ENCODE measurements at regions not wholly inside any gene's neighbourhood (a gene's known extent, or its start where the extent isn't known, plus 50 kb on each side); places are given as distances from the start of the nearest gene placed in this dataset.
"Not testable (repeated sequence)": the region's sequence is repeated elsewhere in the genome, so short reads cannot be mapped to it uniquely, and the experiment has no call there.

- no peak for DNase-seq
- TF ChIP-seq CTCF (IDR thresholded peaks at IDR 0.05; ENCODE audit: low read depth, low read length), result no peak
- H3K36me3 ChIP-seq, result no peaks in the 10 kb centered on the region
- no peaks in the 10 kb centered on the region for H3K9me3 ChIP-seq
- H3K4me3 ChIP-seq (ENCODE audit: low read depth, low read length), result no peak overlapping the region
- H3K27me3 ChIP-seq, result no peaks in the 10 kb centered on the region
- no peaks in the 10 kb centered on the region for H3K4me1 ChIP-seq
These were observed 1159.3 kb upstream of the PRR20A start for GRCh38 chr13:55981381-55981780.

- H3K27me3 ChIP-seq; H3K9me3 ChIP-seq; DNase-seq; H3K4me1 ChIP-seq; H3K4me3 ChIP-seq (ENCODE audit: low read depth, low read length); H3K36me3 ChIP-seq: not testable (repeated sequence)
These were observed 1156.7 kb upstream of the PRR20A start for GRCh38 chr13:55984026-55984425.

GRCh38 chr13:55990631-55991030 lies 1150.1 kb upstream of the PRR20A start:
- H3K4me3 ChIP-seq (ENCODE audit: low read depth, low read length), result no peak overlapping the region
- H3K9me3 ChIP-seq, result no peaks in the 10 kb centered on the region
- no peak for TF ChIP-seq CTCF (IDR thresholded peaks at IDR 0.05; ENCODE audit: low read depth, low read length)
- H3K4me1 ChIP-seq, result no peaks in the 10 kb centered on the region
- DNase-seq, result no peak
- no peaks in the 10 kb centered on the region for H3K27me3 ChIP-seq
- no peaks in the 10 kb centered on the region for H3K36me3 ChIP-seq

- Histone ChIP-seq H3K27me3 (no peaks in the 10 kb centered on the region), H3K4me3 (ENCODE audit: low read depth, low read length) (no peak overlapping the region), H3K36me3 (no peaks in the 10 kb centered on the region), H3K9me3 (no peaks in the 10 kb centered on the region), H3K4me1 (no peaks in the 10 kb centered on the region)
- DNase-seq, result no peak
- TF ChIP-seq CTCF (IDR thresholded peaks at IDR 0.05; ENCODE audit: low read depth, low read length), result no peak
These were observed 1149.1 kb upstream of the PRR20A start for GRCh38 chr13:55991666-55992065.

GRCh38 chr13:55992145-55992544 lies 1148.6 kb upstream of the PRR20A start:
- Histone ChIP-seq H3K4me1 (no peaks in the 10 kb centered on the region), H3K27me3 (no peaks in the 10 kb centered on the region), H3K36me3 (no peaks in the 10 kb centered on the region), H3K4me3 (ENCODE audit: low read depth, low read length) (no peak overlapping the region), H3K9me3 (no peaks in the 10 kb centered on the region)
- TF ChIP-seq CTCF (IDR thresholded peaks at IDR 0.05; ENCODE audit: low read depth, low read length), result no peak
- no peak for DNase-seq

- Histone ChIP-seq H3K36me3 (no peaks in the 10 kb centered on the region), H3K9me3 (no peaks in the 10 kb centered on the region), H3K4me3 (ENCODE audit: low read depth, low read length) (no peak overlapping the region), H3K4me1 (no peaks in the 10 kb centered on the region), H3K27me3 (no peaks in the 10 kb centered on the region)
- peak; percentile 54 for DNase-seq
- peak; percentile 63 for TF ChIP-seq CTCF (IDR thresholded peaks at IDR 0.05; ENCODE audit: low read depth, low read length)
These were observed 1141.0 kb upstream of the PRR20A start for GRCh38 chr13:55999709-56000108.

GRCh38 chr13:56009418-56009817 lies 1131.3 kb upstream of the PRR20A start:
- H3K4me3 ChIP-seq (ENCODE audit: low read depth, low read length), result no peak overlapping the region
- H3K36me3 ChIP-seq, result no peaks in the 10 kb centered on the region
- H3K4me1 ChIP-seq, result no peaks in the 10 kb centered on the region; the same call in 1 of the 2 replicates
- H3K9me3 ChIP-seq, result no peaks in the 10 kb centered on the region
- TF ChIP-seq CTCF (IDR thresholded peaks at IDR 0.05; ENCODE audit: low read depth, low read length), result no peak
- no peak for DNase-seq
- H3K27me3 ChIP-seq, result no peaks in the 10 kb centered on the region
